HG03442 (cell line): ENCODE measurements at regions not wholly inside any gene's neighbourhood (a gene's known extent, or its start where the extent isn't known, plus 50 kb on each side); places are given as distances from the start of the nearest gene placed in this dataset.
A peak's percentile ranks its signal among the peaks of the same experiment; 100 is the strongest.

Experiments used
- ATAC-seq: cut with Tn5 transposase; IDR thresholded peaks from one replicate; pipeline ENCODE4 v1.9.1; 2021; ENCODE audit warnings: mild to moderate bottlenecking, moderate library complexity; ENCODE audit not compliant: unreplicated experiment

- peak; percentile 87 for ATAC-seq
Observed at GRCh38 chr6:166106076-166106686, 61.5 kb downstream of the TBXT start.

DNA sequence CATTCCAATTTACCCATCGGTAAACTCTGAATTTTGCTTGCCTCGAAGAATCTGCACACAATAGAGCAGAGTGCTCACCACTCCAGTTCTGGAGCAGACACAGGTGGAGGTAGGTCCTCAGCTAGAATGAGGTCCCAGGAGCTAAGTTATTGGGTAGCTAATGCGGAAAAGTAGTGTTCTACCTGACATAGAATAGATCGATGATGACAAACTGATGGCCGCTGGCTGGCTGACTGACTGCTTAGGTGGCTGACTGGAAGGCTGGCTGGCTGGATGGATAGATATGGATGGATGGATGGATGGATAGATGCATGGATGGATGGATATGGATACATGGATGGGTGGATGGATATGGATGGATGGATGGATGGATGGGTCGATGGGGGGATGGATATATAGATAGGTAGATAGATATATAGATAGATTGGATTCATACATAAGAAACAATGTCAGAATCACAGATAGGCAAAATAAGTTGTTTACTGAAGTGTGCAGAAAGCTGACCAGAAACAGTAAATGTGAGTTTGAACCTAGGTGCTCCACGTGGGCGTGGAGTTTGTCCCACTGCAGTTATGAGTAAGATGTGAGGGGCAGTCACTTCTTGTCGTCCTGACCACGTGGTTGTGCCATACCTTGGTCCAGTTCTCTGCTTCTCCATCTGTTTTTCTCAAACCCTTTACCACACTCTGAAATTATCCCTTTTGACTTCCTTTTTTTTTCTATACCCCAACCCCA, 62.1 kb downstream of the TBXT start:
- ATAC-seq: peak; percentile 12

- no peak for ATAC-seq
Observed at GRCh38 chr6:166104872-166105271, 62.8 kb downstream of the TBXT start.

- no peak for ATAC-seq
Observed at GRCh38 chr6:166104107-166104506, 63.5 kb downstream of the TBXT start.

GRCh38 chr6:166101819-166102419, 65.7 kb downstream of the TBXT start:
- no peak for ATAC-seq

GRCh38 chr6:166097914-166098522, 69.6 kb downstream of the TBXT start:
- ATAC-seq: peak; percentile 82

- no peak for ATAC-seq
Observed at GRCh38 chr6:166087852-166088251, 79.8 kb downstream of the TBXT start.

DNA sequence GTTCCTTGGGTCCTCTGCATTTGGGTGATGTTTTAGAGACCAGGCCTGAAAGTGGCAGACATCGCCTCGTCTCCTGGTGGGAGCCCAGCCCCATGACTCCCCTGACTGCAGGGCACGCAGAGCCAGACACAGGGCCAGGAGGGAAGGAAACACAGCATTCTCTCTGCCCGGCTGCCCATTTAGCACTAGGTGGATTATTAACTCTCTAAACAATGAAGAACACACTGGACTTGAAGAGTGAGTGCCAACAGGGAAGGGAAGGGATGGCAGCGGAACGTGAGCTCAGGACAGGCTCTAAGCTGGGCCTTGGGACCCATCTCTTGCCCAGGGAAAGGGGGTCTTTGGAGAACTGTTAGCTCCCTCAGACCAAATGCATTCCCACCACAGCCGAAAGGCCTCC, 80.4 kb downstream of the TBXT start:
- no peak for ATAC-seq

GRCh38 chr6:166085500-166085899, 82.2 kb downstream of the TBXT start:
- ATAC-seq: no peak

DNA sequence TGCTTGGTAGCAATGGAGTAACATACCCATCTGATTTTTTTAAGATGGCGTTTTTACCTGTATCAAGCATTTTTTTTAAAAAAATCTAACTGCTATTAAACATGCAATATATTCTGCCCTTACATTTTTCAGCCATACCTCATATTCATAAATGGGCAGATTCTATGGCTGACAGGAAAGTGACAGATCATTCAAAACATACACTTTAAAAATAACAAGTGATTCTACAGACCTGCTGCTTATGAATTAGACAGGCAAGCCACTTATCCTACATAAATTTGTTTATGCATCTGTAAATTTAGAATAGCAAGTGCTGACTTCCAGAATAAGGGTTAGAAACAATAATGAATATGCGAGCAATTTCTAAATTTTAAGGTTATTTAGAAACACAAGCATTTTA, 82.7 kb downstream of the TBXT start:
- no peak for ATAC-seq

- no peak for ATAC-seq
Observed at GRCh38 chr6:166079841-166080240, 87.8 kb downstream of the TBXT start.

DNA sequence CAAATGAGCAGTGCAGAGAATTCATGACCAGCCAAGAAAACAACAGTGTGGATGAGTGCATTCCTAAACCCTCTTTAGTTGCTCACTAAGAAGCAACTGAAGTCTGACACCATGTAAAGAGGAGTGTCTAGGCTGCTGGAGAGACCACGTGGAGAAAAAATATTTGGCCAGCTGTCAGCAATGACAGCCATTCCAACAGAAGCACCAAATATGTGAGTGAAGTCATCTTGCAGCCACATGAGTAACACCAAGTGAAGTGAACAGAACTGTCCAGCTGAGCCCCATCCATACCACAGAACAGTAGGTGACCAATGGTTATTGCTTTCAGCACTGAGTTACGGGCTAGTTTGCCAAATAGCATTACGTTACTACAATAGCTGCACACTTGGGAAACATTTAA, 89.4 kb downstream of the TBXT start:
- no peak for ATAC-seq

- ATAC-seq: no peak
Observed at GRCh38 chr6:166076625-166077024, 91.0 kb downstream of the TBXT start.

- no peak for ATAC-seq
Observed at GRCh38 chr6:166075925-166076324, 91.7 kb downstream of the TBXT start.

- ATAC-seq: no peak
Observed at GRCh38 chr6:166075186-166075585, 92.5 kb downstream of the TBXT start.

DNA sequence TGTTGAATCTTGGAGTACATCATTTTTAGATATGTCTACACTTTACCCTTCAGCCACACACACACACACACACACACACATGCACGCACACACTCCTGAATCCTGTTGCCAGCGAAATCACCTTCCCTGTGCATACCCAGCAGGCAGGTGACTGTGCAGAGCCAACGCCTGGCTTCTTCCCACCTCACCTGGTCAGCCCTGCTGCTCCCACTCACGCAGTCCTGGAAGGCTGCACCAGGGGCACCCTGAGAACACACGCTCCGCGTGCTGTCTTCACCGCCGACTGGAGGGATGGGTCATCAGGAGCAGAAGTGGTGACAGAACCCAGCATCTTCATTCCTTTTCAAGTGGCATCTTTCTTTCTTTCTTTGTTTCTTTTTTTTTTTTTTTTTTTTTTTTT, 94.6 kb downstream of the TBXT start:
- ATAC-seq: no peak

GRCh38 chr6:166068768-166069167, 98.9 kb downstream of the TBXT start:
- no peak for ATAC-seq

GRCh38 chr6:166058064-166058739, 109.4 kb downstream of the TBXT start:
- ATAC-seq: no peak

DNA sequence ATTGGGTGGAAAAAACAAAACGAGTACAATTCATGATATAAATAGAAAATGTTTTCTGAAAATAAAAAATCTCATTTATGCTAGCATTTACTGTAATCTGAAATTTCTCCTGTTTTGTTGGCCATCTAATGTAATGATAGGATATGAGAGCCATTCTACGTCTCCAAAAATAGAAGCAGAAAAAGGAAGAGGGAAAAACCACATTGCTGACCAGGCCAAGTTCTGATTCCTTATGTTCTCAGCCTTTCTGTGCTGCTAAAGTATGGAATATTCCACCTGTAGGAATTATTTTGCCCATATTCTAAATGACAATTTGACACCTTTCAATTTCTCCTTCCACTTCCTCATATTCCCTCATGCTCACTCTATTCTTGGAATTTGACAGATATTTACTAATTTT, 110.2 kb downstream of the TBXT start:
- no peak for ATAC-seq

- ATAC-seq: no peak
Observed at GRCh38 chr6:166056637-166057036, 111.0 kb downstream of the TBXT start.

DNA sequence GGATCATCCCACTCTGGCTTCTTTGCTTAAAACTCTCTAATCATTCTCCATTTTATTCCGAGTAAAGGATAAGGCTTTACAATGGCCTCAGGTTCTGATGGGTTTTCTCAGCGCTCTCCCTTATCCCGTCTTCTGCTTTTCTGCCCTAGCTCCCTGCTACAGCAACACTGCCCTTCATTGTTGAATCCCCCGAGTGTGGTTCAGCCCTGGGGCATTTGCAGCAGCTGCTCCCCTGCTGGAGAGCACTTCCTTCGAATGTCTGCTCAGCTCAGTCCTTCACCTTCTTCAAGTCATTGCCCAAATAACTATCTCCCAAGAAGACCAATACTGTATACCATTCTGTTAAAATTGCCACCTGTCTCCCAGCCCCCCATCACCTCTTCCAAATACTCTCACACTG, 111.8 kb downstream of the TBXT start:
- no peak for ATAC-seq
